MM.1S (cell line): ENCODE measurements at regions not wholly inside any gene's neighbourhood (a gene's known extent, or its start where the extent isn't known, plus 50 kb on each side); places are given as distances from the start of the nearest gene placed in this dataset.

Experiments used
- DNase-seq: peaks from one replicate; pipeline ENCODE4 v3.0.0-alpha.2; 2015
- H2AFZ ChIP-seq: fragments of 300-600 bp; sonication (generic); 2 replicates; pipeline ENCODE4 v1.6.0; 2016; ENCODE audit warnings: antibody characterized with exemption, low read length
- H3F3A ChIP-seq: fragments of 300-600 bp; sonication (generic); 2 replicates; pipeline ENCODE4 v1.6.1; 2016; ENCODE audit warnings: mild to moderate bottlenecking, antibody characterized with exemption, low read length, moderate library complexity, mixed read lengths; ENCODE audit not compliant: insufficient read depth
- H3K27ac ChIP-seq: fragments of 300-600 bp; sonication (generic); 2 replicates; pipeline ENCODE4 v1.5.1; 2016; ENCODE audit warnings: mild to moderate bottlenecking, low read length
- H3K27me3 ChIP-seq: fragments of 300-600 bp; sonication (generic); replicated peaks from 2 replicates; pipeline ENCODE4 v1.6.0; 2016; ENCODE audit warnings: low read length; ENCODE audit not compliant: insufficient read depth
- H3K36me3 ChIP-seq: fragments of 300-600 bp; sonication (generic); replicated peaks from 2 replicates; pipeline ENCODE4 v1.6.1; 2016; ENCODE audit warnings: mild to moderate bottlenecking, low read length, mixed read lengths; ENCODE audit not compliant: insufficient read depth
- H3K4me1 ChIP-seq: fragments of 300-600 bp; sonication (generic); 2 replicates; pipeline ENCODE4 v1.6.1; 2016; ENCODE audit warnings: low read length, mixed read lengths
- H3K4me2 ChIP-seq: fragments of 300-600 bp; sonication (generic); 2 replicates; pipeline ENCODE4 v1.6.0; 2016; ENCODE audit warnings: low read depth, low read length
- H3K4me3 ChIP-seq: fragments of 300-600 bp; sonication (generic); 2 replicates; pipeline ENCODE4 v1.5.1; 2016; ENCODE audit warnings: low read length, mixed read lengths
- H3K79me2 ChIP-seq: fragments of 300-600 bp; sonication (generic); 2 replicates; pipeline ENCODE4 v1.6.1; 2016; ENCODE audit warnings: mixed run types, low read length, mixed read lengths
- H3K9ac ChIP-seq: fragments of 300-600 bp; sonication (generic); 2 replicates; pipeline ENCODE4 v1.6.1; 2016; ENCODE audit warnings: low read length, mixed read lengths
- H3K9me2 ChIP-seq: fragments of 300-600 bp; sonication (generic); replicated peaks from 2 replicates; pipeline ENCODE4 v1.6.1; 2016; ENCODE audit warnings: mild to moderate bottlenecking, low read length, mixed read lengths; ENCODE audit not compliant: insufficient read depth
- H3K9me3 ChIP-seq: fragments of 300-600 bp; sonication (generic); replicated peaks from 2 replicates; pipeline ENCODE4 v1.6.1; 2016; ENCODE audit warnings: mild to moderate bottlenecking, low read length, mixed read lengths; ENCODE audit not compliant: insufficient read depth
- H4K20me1 ChIP-seq: fragments of 300-600 bp; sonication (generic); 2 replicates; pipeline ENCODE4 v1.6.1; 2016; ENCODE audit warnings: mild to moderate bottlenecking, low read length, moderate library complexity, mixed read lengths; ENCODE audit not compliant: insufficient read depth
- CTCF ChIP-seq: fragments of 300-600 bp; sonication (generic); IDR thresholded peaks from 2 replicates; pipeline ENCODE4 v1.5.1; 2016; ENCODE audit warnings: antibody characterized with exemption, low read length, mixed read lengths
- EZH2 ChIP-seq: fragments of 300-600 bp; sonication (generic); optimal IDR thresholded peaks from 2 replicates; pipeline ENCODE3; 2017; ENCODE audit warnings: low read depth, mild to moderate bottlenecking, antibody characterized with exemption, low read length, mixed read lengths
- EZH2phosphoT487 ChIP-seq: fragments of 300-600 bp; sonication (generic); IDR thresholded peaks from 2 replicates; pipeline ENCODE4 v1.6.1; 2018; ENCODE audit warnings: antibody characterized with exemption, low read length

DNA sequence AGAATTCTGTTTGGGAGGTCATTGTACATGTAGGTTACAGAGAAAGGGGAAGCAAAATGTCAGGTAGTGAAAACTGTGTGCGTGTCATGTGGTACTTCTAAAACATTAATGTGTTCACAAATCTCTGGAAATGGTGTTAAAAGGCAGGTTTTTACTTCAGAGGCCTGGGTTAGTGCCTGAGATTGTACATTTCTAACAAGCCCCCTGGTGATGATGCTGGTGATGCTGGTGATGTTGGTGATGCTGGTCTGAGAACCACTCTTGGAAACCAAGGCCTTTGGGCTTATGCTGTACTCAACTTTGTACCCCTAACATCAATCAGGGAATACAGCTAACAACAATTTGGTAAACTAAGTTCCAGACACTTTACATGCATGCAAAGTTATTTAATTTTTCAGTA, 187.1 kb downstream of the SCG2 start:
- H3K4me3 ChIP-seq, result no peak overlapping the region
- H4K20me1 ChIP-seq, result no peaks in the 10 kb centered on the region
- H3F3A ChIP-seq, result no peaks in the 10 kb centered on the region
- no peak overlapping the region for H3K27ac ChIP-seq
- no peaks in the 10 kb centered on the region for H3K79me2 ChIP-seq
- H3K4me1 ChIP-seq, result no peaks in the 10 kb centered on the region
- H3K9me3 ChIP-seq, result no peaks in the 10 kb centered on the region
- H3K9me2 ChIP-seq, result no peaks in the 10 kb centered on the region
- DNase-seq, result no peak
- H3K4me2 ChIP-seq, result no peak overlapping the region
- no peaks in the 10 kb centered on the region for H3K36me3 ChIP-seq
- H3K9ac ChIP-seq, result no peak overlapping the region
- H3K27me3 ChIP-seq, result no peaks in the 10 kb centered on the region
- TF ChIP-seq EZH2phosphoT487 (no peak), EZH2 (no peak), CTCF (no peak)
- H2AFZ ChIP-seq, result no peak overlapping the region

DNA sequence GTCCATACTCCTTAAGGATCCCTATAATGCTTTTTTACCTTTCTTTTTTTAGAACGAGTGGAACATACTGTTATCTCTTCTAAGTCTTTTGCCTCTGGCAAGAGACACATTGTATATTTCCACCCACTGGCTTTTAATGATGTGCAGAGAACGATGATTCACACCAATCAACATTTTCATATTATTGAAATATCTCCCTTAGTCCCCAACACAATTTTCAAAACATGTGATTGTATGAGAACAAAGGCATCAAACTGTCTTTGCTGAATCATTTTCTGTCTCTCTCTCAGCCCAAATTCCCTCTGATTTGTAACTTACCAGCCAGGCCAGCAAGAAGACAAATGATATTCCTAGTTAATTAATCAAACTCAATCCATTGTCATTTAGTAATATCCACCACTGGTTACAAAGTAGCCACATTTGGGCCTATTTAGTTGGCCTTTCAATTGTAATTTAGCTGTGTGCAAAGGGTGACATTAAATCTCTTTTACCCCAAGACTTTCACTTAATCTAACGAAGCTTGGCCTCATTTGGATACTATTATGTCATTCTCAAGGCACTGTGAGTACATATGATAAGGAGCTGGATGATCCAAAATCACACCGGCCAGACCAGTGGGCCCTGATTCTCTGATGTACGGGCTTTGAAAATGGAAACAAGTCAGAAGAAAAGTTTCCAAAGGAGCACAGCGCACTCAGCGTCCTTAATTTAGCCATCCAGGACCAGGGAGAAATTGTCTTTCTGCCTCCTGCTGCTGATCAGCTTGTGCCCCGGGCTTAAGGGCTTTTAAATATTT, 185.1 kb downstream of the SCG2 start:
- H3K4me2 ChIP-seq, result no peak overlapping the region
- no peak overlapping the region for H3K9ac ChIP-seq
- no peak for TF ChIP-seq EZH2
- no peak for TF ChIP-seq CTCF
- no peaks in the 10 kb centered on the region for H3K79me2 ChIP-seq
- H3K9me3 ChIP-seq, result no peaks in the 10 kb centered on the region
- no peak overlapping the region for H2AFZ ChIP-seq
- H3K9me2 ChIP-seq, result no peaks in the 10 kb centered on the region
- no peaks in the 10 kb centered on the region for H3F3A ChIP-seq
- no peak overlapping the region for H3K4me3 ChIP-seq
- no peak for DNase-seq
- no peaks in the 10 kb centered on the region for H3K27me3 ChIP-seq
- H3K36me3 ChIP-seq, result no peaks in the 10 kb centered on the region
- H3K27ac ChIP-seq, result no peak overlapping the region
- H3K4me1 ChIP-seq, result no peaks in the 10 kb centered on the region
- no peaks in the 10 kb centered on the region for H4K20me1 ChIP-seq

DNA sequence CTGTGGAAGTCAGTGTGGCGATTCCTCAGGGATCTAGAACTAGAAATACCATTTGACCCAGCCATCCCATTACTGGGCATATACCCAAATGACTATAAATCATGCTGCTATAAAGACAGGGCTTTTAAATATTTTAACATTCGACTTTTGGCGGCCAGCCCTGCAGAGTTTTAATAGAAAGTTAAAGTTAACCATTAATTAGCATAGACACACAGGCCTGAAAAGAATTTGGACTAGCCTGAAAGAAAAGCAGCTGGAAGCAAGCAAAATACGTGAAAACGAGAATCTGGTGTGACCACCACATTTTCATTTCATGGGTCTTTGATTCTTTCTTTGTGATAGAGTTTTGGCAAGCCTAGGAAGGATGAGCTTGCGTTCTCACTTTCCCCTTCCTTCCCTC, 184.0 kb downstream of the SCG2 start:
- Histone ChIP-seq H3K9me2 (no peaks in the 10 kb centered on the region), H4K20me1 (no peaks in the 10 kb centered on the region), H3K4me2 (no peak overlapping the region), H3K4me1 (no peaks in the 10 kb centered on the region), H3K9me3 (no peaks in the 10 kb centered on the region), H3K9ac (no peak overlapping the region), H3K27ac (no peak overlapping the region), H3K4me3 (no peak overlapping the region), H2AFZ (no peak overlapping the region), H3F3A (no peaks in the 10 kb centered on the region), H3K36me3 (no peaks in the 10 kb centered on the region), H3K27me3 (no peaks in the 10 kb centered on the region), H3K79me2 (no peaks in the 10 kb centered on the region)
- no peak for DNase-seq
- TF ChIP-seq EZH2phosphoT487 (no peak), EZH2 (no peak)

- H4K20me1 ChIP-seq, result no peaks in the 10 kb centered on the region
- no peak overlapping the region for H3K9ac ChIP-seq
- no peaks in the 10 kb centered on the region for H3K79me2 ChIP-seq
- H3K4me1 ChIP-seq, result no peaks in the 10 kb centered on the region
- H3K27ac ChIP-seq, result no peak overlapping the region
- no peak overlapping the region for H2AFZ ChIP-seq
- no peaks in the 10 kb centered on the region for H3K9me2 ChIP-seq
- DNase-seq, result no peak
- no peak for TF ChIP-seq CTCF
- H3F3A ChIP-seq, result no peaks in the 10 kb centered on the region
- no peak overlapping the region for H3K4me3 ChIP-seq
- no peaks in the 10 kb centered on the region for H3K36me3 ChIP-seq
- H3K27me3 ChIP-seq, result no peaks in the 10 kb centered on the region
- no peak overlapping the region for H3K4me2 ChIP-seq
- H3K9me3 ChIP-seq, result no peaks in the 10 kb centered on the region
Measured at GRCh38 chr2:223418604-223419199, 183.5 kb downstream of the SCG2 start.
